Kidney (tissue), 13 donors: ENCODE measurements at regions not wholly inside any gene's neighbourhood (a gene's known extent, or its start where the extent isn't known, plus 50 kb on each side); places are given as distances from the start of the nearest gene placed in this dataset.

Experiments used
- DNase-seq, 5 donors: peaks; one replicate each; pipeline ENCODE4 v3.0.0-alpha.2; 2013 to 2020
- FAIRE-seq: peaks from 2 replicates; lab custom pipeline; 2012; peaks lifted over from hg19 to GRCh38; lab: Jason Lieb, UNC
- H3K27ac ChIP-seq, 2 donors: one replicate each; pipeline ENCODE4 v1.7.0; 2013; ENCODE audit warnings: low read depth in 2 of 2, low read length in 2 of 2, inconsistent platforms in 1 of 2
- H3K27me3 ChIP-seq: one replicate; pipeline ENCODE4 v1.7.1; 2013; ENCODE audit warnings: low read length, inconsistent platforms; ENCODE audit not compliant: control insufficient read depth, insufficient read depth
- H3K36me3 ChIP-seq, 3 donors: one replicate each; pipeline versions ENCODE4 v1.7.0 to v1.7.1; 2013; ENCODE audit warnings: low read length in 3 of 3, control low read depth in 1 of 3, inconsistent platforms in 1 of 3; ENCODE audit not compliant: insufficient read depth in 3 of 3, control insufficient read depth in 2 of 3
- H3K4me1 ChIP-seq, 3 donors: one replicate each; pipeline versions ENCODE4 v1.7.0 to v1.7.1; 2013; ENCODE audit warnings: low read length in 3 of 3, inconsistent platforms in 1 of 3, low read depth in 1 of 3; ENCODE audit not compliant: control insufficient read depth in 2 of 3, insufficient read depth in 2 of 3
- H3K4me3 ChIP-seq, 3 donors: one replicate each; pipeline versions ENCODE4 v1.7.0 to v1.8.1; 2013; ENCODE audit warnings: low read length in 3 of 3, control low read depth in 1 of 3, inconsistent platforms in 1 of 3
- H3K9ac ChIP-seq, 3 donors: one replicate each; pipeline versions ENCODE4 v1.7.0 to v1.7.1; 2013; ENCODE audit warnings: low read length in 3 of 3, control low read depth in 1 of 3, inconsistent platforms in 1 of 3
- H3K9me3 ChIP-seq, 3 donors: one replicate each; pipeline versions ENCODE4 v1.7.0 to v1.7.1; 2013; ENCODE audit warnings: low read length in 3 of 3, control low read depth in 1 of 3, inconsistent platforms in 1 of 3; ENCODE audit not compliant: control insufficient read depth in 2 of 3, insufficient read depth in 1 of 3
- intact Hi-C: fragments of 100-400 bp; cut with DNase I; formaldehyde crosslinking; loops from one replicate; pipeline ENCODE4 v1.11.1; 2022
- TF ChIP-seq, protein P1 (sequence below): IDR thresholded peaks from 3 replicates; pipeline ENCODE4 v1.5.1; 2012; ENCODE audit warnings: mild to moderate bottlenecking, moderate library complexity, borderline replicate concordance; ENCODE audit not compliant: insufficient read depth; ENCODE audit errors: extremely low read depth
- donor health status: control.
- donor health status: control.
- donor health status: control.
- donor health status: control.
- donor health status: control.
- donor health status: DM: yes; HTN: yes; CAD: no.
- donor health status: Normal renal cell carcinoma (clear cell type).

DNA sequence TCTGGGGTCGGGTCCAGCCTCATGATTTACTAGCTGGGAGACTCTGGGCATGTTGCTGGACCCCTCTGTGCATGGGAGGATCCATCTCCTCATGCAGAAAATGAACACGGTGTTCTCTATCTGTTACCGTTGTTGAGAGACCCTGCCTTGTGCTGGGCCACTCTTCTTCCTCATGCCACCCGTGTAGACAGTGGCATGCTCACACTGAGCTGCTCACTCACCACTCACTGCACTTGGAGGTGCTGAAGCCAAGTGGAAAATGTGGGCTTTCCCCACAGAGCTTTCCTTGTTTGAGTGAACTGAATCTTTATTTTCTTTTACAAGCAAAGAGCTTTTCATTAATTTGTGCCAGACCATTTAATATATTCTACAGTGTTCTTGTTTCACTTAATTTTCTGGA lies 77.5 kb upstream of the GDF10 start:
- Histone ChIP-seq H3K27me3 (no peaks in the 10 kb centered on the region), H3K9ac (no peak overlapping the region), H3K9me3 (no peaks in the 10 kb centered on the region), H3K36me3 (no peaks in the 10 kb centered on the region), H3K27ac (no peak overlapping the region), H3K4me3 (no peak overlapping the region), H3K4me1 (no peaks in the 10 kb centered on the region)
- FAIRE-seq (no peak), DNase-seq (no peak)
- TF ChIP-seq, protein P1, sequence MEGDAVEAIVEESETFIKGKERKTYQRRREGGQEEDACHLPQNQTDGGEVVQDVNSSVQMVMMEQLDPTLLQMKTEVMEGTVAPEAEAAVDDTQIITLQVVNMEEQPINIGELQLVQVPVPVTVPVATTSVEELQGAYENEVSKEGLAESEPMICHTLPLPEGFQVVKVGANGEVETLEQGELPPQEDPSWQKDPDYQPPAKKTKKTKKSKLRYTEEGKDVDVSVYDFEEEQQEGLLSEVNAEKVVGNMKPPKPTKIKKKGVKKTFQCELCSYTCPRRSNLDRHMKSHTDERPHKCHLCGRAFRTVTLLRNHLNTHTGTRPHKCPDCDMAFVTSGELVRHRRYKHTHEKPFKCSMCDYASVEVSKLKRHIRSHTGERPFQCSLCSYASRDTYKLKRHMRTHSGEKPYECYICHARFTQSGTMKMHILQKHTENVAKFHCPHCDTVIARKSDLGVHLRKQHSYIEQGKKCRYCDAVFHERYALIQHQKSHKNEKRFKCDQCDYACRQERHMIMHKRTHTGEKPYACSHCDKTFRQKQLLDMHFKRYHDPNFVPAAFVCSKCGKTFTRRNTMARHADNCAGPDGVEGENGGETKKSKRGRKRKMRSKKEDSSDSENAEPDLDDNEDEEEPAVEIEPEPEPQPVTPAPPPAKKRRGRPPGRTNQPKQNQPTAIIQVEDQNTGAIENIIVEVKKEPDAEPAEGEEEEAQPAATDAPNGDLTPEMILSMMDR: no peak
- intact Hi-C loops: no loop called here

DNA sequence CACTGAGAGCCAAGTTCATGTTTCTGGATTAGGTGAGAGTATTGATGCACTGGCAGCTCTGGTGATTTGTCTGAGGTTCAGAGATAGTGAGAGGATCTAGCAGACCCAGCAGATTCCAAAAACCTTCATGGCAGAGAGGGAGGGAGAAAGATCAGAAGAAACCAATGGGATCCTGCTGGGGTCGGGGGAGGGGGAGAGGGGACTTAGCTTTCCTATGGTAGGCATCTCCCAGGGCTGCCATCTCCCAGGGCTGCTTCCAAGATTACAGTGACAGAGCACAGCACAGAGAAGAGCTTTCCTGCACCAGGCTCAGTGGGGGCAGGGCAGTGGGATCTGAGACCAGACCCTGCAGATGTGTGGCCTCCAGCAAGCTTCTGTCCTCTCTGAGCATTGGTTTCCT lies 76.8 kb upstream of the GDF10 start:
- Histone ChIP-seq H3K36me3 (no peaks in the 10 kb centered on the region), H3K27ac (no peak overlapping the region), H3K4me3 (no peak overlapping the region), H3K4me1 (no peaks in the 10 kb centered on the region), H3K9ac (no peak overlapping the region), H3K9me3 (no peaks in the 10 kb centered on the region), H3K27me3 (no peaks in the 10 kb centered on the region)
- DNase-seq (no peak), FAIRE-seq (no peak)
- intact Hi-C loops: no loop called here
- TF ChIP-seq, protein P1: no peak

DNA sequence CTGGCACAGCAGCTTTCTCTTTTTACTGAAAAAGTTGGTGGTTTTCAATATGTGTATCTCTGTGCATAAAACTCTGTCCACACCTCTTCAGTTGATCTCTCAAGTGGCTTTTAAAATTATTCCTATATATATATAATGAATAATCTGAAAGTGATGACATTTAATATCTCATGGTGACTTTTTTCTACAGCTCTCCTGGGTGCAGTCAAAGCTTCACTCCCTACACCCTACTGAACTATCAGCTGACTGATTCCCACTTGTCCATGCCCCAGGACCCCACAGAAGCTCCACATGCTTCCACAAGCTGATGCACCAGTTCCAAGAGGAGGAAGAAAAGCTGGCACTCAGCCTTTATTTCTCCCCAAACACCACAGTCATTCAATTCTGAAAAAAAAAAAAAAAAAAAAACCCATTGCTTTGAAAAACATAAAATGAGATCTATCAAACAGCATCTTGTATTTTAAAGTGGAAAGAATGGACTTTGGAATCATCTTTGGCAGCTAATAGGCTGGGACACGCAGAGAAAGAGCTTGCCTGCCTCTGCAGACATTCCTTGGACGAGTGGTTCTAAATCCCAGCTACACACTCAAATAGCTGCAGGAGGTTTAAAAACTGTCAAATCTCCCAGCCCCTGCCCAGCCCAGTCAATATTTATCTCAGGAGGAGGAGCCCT lies 75.3 kb upstream of the GDF10 start:
- DNase-seq (no peak), FAIRE-seq (no peak)
- no peaks in the 10 kb centered on the region for H3K27me3 ChIP-seq
- TF ChIP-seq, protein P1: no peak
- H3K4me3 ChIP-seq: no peak overlapping the region
- intact Hi-C loops: no loop called here
- no peak overlapping the region for H3K27ac ChIP-seq
- no peaks in the 10 kb centered on the region for H3K4me1 ChIP-seq
- no peaks in the 10 kb centered on the region for H3K36me3 ChIP-seq
- no peaks in the 10 kb centered on the region for H3K9me3 ChIP-seq
- H3K9ac ChIP-seq: no peak overlapping the region
